HG02798 (cell line): ENCODE measurements at regions not wholly inside any gene's neighbourhood (a gene's known extent, or its start where the extent isn't known, plus 50 kb on each side); places are given as distances from the start of the nearest gene placed in this dataset.
"Not testable (repeated sequence)": the region's sequence is repeated elsewhere in the genome, so short reads cannot be mapped to it uniquely, and the experiment has no call there.

Source experiments
- ATAC-seq: cut with Tn5 transposase; IDR thresholded peaks from one replicate; pipeline ENCODE4 v1.9.1; 2021; ENCODE audit warnings: mild to moderate bottlenecking; ENCODE audit not compliant: unreplicated experiment, poor library complexity

DNA sequence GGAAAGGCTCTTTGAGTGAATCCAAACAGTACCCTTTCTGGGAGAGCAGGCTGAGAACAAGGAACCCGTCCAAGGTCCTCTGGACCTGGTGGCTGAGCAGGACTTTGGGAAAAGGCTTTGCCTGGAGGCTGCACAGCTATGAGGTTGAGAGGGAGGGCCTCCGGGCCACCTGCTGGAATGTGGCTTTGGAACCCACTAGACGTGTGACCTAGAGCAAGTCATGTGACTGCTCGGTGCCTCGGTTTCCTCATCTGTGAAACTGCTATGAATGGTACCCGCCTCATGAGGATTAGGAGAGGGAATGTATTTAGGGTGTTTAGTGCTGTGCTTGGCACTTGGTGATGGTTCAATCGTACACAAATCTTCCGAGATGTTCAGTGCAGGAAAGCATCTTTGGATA is 50.4 kb downstream of the HAPSTR1 start:
- no peak for ATAC-seq

DNA sequence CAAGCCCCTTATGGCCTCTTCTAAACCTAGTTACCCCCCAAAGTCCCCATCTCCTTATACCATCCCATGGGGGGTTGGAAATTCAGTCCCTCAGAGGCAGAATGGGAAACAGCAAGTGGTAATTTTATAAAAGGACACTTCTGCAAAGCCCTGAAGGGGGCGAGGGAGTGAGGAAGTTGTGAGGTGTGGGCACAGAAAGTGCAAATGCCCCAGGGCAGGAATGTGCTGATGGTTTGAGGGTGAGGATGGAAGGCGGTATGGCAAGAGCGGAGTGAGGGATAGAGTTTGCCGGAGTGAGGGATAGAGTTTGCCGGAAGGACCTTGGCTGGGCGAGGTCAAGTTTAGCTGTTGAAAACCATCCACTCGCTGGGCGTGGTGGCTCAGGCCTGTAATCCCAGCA is 52.7 kb downstream of the HAPSTR1 start:
- no peak for ATAC-seq

DNA sequence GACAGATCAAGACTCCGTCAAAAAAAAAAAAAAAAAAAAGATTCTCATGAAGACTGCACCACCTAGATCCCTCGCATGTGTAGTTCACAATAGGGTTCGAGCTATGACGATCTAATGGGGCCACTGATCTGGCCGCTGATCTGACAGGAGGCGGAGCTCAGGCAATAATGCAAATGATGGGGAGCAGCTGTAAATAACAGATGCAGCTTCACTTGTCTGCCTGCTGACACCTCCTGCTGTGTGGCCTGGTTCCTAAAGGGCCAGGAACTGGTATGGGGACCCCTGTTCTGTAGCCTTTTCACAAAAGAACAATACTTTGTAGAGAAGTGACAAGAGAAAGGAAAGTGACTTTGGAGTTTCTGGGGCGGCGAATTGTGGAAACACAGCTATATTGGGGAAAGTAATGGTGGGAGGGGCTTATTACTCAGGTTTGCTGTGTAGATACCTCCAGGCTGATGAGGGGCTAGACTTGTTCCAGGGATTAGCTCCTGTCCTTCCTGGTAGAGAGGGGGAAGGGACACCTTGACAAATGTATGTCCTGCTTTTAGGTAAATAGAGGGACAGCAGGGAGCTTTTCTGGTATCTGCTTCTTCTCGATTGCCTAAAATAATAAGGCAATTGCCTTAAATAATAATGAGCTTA is 57.1 kb downstream of the HAPSTR1 start:
- no peak for ATAC-seq

DNA sequence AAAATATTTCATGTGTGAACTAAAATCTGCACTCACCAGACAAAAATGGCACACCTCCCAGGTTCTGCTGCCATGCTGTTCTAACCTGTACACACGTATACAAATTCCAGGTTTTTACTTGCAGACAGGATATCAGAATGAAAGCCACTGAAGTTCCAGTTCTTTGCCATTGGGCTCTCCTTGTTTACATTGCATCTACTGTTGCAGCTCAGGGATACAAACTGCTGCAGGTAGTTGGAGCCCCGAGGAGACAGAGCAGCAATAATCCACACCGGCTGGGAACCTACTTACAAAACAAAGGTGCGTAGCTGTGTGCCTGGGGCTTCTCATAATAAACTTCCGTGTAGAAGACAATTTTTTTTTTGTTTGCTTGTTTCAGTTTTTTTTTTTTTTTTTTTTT is 59.6 kb downstream of the HAPSTR1 start:
- ATAC-seq: no peak

- ATAC-seq: no peak
Measured at GRCh38 chr16:9151597-9151996, 60.2 kb downstream of the HAPSTR1 start.

DNA sequence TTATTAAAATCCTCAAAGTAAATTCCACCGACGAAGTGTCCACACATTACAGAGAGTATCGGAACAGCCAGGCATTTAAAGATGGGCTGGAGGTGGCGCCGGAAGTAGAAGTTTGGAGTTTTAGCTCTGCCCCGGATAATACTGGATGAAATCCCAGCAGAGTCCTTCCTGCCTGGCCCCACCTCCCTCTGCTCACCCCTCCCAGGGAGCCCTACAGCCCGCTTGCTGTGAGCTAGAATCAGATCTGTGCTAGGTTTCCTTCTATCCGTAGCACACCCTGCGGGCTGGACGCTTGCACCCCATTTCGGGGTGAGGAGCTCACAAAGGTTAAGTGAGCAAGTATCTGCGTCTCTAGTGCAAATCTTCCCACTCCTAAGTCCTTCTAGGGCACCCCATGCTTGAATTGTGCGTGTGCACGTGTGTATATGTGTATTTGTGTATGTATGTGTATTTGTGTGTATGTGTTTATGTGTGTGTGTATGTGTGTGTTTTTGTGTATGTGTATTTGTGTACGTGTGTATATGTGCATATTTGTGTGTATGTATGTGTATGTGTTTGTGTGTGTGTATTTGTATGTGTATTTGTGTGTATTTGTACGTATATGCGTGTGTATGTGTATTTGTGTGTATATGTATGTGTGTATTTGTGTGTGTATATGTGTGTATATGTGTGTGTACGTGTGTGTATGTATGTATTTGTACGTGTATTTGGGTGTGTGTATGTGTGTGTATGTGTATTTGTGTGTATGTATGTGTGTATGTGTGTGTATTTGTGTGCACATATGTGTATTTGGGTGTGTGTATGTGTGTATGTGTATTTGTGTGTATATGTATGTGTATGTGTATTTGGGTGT is 61.4 kb downstream of the HAPSTR1 start:
- ATAC-seq: no peak

- ATAC-seq: no peak
Measured at GRCh38 chr16:9153502-9153864, 62.0 kb downstream of the HAPSTR1 start.

GRCh38 chr16:9154567-9155410 is 63.3 kb downstream of the HAPSTR1 start:
- ATAC-seq: no peak

GRCh38 chr16:9155871-9156270 is 64.4 kb downstream of the HAPSTR1 start:
- no peak for ATAC-seq

DNA sequence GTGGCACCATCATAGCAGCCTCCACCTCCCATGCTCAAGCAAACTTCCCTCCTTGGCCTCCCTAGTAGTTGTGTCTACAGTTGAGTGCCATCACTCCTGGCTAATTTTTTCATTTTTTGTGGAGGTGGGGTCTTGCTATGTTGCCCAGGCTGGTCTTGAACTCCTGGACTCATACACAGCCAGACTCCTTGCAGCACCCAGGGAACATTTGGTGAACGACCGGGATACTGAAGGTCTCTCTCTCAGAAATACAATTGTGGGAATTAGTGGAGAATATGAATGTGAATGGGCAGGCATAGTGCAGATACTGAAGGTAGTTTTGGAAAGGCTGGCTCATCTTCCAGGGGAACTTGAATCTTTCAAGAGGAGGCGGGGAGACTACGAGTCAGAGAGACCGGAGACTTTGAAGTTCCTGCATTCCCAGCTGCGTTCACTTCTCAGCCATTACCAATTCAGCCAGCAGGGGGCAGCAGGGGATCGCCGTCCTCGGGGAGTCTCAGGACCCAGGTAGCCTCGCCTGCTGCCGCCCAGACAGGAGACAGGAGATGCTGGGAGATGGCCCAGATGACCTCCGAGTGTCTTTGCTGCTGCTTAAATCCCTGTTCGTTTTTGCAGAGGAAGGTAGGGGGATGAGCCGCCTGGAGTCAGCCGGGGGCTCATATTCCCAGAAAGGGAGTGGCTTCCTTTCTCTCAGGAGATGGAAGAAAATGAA is 68.6 kb downstream of the HAPSTR1 start:
- no peak for ATAC-seq

GRCh38 chr16:9160551-9160911 is 69.1 kb downstream of the HAPSTR1 start:
- no peak for ATAC-seq

- no peak for ATAC-seq
Measured at GRCh38 chr16:9165681-9166080, 74.2 kb downstream of the HAPSTR1 start.

GRCh38 chr16:9166326-9166993 is 75.0 kb downstream of the HAPSTR1 start:
- not testable (repeated sequence) for ATAC-seq

DNA sequence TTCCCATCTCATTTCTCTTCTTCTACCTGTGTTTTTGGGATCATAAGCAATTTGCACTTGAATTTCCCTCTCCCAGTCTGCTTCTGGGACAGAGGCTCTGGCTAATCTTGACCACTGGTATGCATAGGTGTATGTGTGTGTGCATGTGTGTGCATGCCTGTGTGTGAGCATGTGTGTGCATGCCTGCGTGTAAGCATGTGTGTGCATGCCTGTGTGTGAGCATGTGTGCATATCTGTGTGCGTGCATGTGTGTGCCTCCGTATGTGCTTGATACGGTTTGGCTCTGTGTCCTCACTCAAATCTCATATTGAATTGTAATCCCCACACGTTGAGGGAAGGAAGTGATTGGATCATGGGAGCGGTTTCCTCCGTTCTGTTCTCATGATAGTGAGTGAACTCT is 77.7 kb downstream of the HAPSTR1 start:
- ATAC-seq: no peak

- no peak for ATAC-seq
Measured at GRCh38 chr16:9170470-9170869, 79.0 kb downstream of the HAPSTR1 start.

DNA sequence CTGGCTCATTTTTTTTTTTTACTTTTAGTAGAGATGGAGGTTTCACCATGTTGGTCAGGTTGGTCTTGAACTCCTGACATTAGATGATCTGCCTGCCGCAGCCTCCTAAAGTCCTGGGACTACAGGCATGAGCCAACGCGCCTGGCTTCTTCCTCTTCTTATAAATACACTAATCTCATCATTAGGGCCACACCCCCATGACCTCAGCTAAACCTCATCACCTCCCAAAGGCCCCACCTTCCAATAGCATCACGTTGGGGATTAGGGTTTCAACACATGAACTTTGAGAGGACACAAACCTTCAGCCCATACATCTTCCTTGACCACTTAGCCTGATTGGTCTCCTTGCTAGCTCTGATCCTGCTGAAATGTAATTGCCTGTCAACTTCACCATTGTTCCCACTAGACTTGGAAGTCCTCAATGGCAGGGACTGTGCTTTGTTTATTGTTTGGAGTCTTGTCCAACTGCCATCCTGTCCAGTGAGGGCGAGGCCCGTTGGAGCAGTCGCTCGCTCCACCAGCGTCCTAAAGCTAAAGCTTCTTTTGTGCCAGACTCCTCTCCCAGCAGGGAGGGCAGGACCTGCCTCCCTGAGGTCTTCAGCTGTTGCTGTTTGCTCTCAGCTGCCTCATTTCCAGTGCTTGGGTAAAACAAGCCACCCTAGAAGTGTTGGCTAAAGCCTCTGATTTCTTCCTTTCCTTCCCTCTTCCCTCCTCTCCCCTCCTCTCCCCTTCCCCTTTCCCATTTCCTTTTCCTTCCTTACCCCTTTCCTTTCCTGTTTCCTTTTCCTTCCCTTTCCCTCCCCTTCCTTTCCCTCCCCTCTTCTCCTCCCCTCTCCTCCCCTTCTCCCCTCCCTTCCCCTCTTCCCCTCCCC is 85.3 kb downstream of the HAPSTR1 start:
- ATAC-seq: no peak

GRCh38 chr16:9177861-9178260 is 86.4 kb downstream of the HAPSTR1 start:
- no peak for ATAC-seq

- ATAC-seq: no peak
Measured at GRCh38 chr16:9183682-9184353, 92.4 kb downstream of the HAPSTR1 start.

GRCh38 chr16:9184354-9184690 is 92.9 kb downstream of the HAPSTR1 start:
- ATAC-seq: no peak
